Tibial artery (tissue), 4 donors: ENCODE measurements at regions not wholly inside any gene's neighbourhood (a gene's known extent, or its start where the extent isn't known, plus 50 kb on each side); places are given as distances from the start of the nearest gene placed in this dataset.

Source experiments
- DNase-seq, 2 donors: peaks; one replicate each; pipeline ENCODE4 v3.0.0-alpha.2; 2019
- H3K27ac ChIP-seq, 2 donors: fragments of 200-600 bp; sonication (generic) in 1 of 2; 1 replicate in 1 of 2; 2 replicates in 1 of 2; pipeline ENCODE4 v1.5.1; 2018 to 2019; ENCODE audit warnings: mild to moderate bottlenecking in 1 of 2
- H3K27me3 ChIP-seq, 2 donors: fragments of 200-600 bp; sonication (generic) in 1 of 2; one replicate each; pipeline versions ENCODE4 v1.5.1 to v1.6.0; 2016 to 2019
- H3K36me3 ChIP-seq, 3 donors: fragments of 200-600 bp; sonication (generic) in 2 of 3; one replicate each; pipeline ENCODE4 v1.5.1; 2016 to 2019; ENCODE audit warnings: mild to moderate bottlenecking in 2 of 3
- H3K4me1 ChIP-seq, 4 donors: fragments of 200-600 bp; sonication (generic) in 2 of 4; 1 replicate in 3 of 4; 2 replicates in 1 of 4; pipeline ENCODE4 v1.5.1; 2016 to 2019
- H3K4me3 ChIP-seq, 2 donors: fragments of 200-600 bp; sonication (generic) in 1 of 2; 1 replicate in 1 of 2; 2 replicates in 1 of 2; pipeline ENCODE4 v1.5.1; 2018 to 2019; ENCODE audit warnings: mild to moderate bottlenecking in 2 of 2
- H3K9me3 ChIP-seq, 3 donors: fragments of 200-600 bp; sonication (generic) in 1 of 3; one replicate each; pipeline ENCODE4 v1.5.1; 2016 to 2019
- intact Hi-C: fragments of 100-400 bp; cut with DNase I; formaldehyde crosslinking; loops from one replicate; pipeline ENCODE4 v1.15.0; 2023; ENCODE audit warnings: low total_unique reads
- TF ChIP-seq, protein P1 (sequence below), 2 experiments: fragments of 200-600 bp in 1 of 2; fragments of 450-650 bp in 1 of 2; IDR thresholded peaks; one replicate each; pipeline ENCODE4 v1.5.1; 2017 to 2019; ENCODE audit warnings: antibody characterized with exemption in 2 of 2, mild to moderate bottlenecking in 1 of 2, moderate library complexity in 1 of 2

DNA sequence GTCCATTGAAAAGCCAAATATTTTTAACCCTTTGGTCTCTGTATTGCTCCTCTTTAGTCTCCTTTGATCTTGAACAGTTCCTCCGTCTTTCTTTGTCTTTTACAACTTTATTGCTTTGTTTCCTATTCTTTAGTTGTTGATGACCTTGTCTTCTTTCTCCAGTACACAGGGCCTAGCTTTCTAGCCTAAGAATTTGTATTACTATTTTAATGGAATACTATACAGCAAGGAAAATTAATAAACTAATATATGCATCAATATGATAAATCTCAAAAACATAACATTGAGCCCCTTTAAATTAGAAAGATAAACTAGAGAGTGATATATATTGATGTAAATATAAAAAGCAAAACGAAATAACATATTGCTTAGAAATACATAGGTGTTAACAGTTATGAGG is 88.7 kb downstream of the NR1D2 start:
- TF ChIP-seq, protein P1, sequence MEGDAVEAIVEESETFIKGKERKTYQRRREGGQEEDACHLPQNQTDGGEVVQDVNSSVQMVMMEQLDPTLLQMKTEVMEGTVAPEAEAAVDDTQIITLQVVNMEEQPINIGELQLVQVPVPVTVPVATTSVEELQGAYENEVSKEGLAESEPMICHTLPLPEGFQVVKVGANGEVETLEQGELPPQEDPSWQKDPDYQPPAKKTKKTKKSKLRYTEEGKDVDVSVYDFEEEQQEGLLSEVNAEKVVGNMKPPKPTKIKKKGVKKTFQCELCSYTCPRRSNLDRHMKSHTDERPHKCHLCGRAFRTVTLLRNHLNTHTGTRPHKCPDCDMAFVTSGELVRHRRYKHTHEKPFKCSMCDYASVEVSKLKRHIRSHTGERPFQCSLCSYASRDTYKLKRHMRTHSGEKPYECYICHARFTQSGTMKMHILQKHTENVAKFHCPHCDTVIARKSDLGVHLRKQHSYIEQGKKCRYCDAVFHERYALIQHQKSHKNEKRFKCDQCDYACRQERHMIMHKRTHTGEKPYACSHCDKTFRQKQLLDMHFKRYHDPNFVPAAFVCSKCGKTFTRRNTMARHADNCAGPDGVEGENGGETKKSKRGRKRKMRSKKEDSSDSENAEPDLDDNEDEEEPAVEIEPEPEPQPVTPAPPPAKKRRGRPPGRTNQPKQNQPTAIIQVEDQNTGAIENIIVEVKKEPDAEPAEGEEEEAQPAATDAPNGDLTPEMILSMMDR (IDR thresholded peaks at IDR 0.05), result no peak
- H3K4me3 ChIP-seq, result no peak overlapping the region
- no peaks in the 10 kb centered on the region for H3K9me3 ChIP-seq
- no peaks in the 10 kb centered on the region for H3K27me3 ChIP-seq
- DNase-seq, result no peak
- no peaks in the 10 kb centered on the region for H3K36me3 ChIP-seq
- intact Hi-C loops, result no loop called here
- no peak overlapping the region for H3K27ac ChIP-seq
- no peaks in the 10 kb centered on the region for H3K4me1 ChIP-seq

- Histone ChIP-seq H3K27ac (no peak overlapping the region), H3K4me3 (no peak overlapping the region), H3K4me1 (peaks cover 0 to 4% (median 0%) of the 10 kb centered on the region in 4 donors), H3K36me3 (no peaks in the 10 kb centered on the region), H3K9me3 (no peaks in the 10 kb centered on the region), H3K27me3 (no peaks in the 10 kb centered on the region)
- TF ChIP-seq, protein P1 (IDR thresholded peaks at IDR 0.05), result no peak
- no peak for DNase-seq
- intact Hi-C loops, result no loop called here
Observed at GRCh38 chr3:24034464-24034863, 89.4 kb downstream of the NR1D2 start.

DNA sequence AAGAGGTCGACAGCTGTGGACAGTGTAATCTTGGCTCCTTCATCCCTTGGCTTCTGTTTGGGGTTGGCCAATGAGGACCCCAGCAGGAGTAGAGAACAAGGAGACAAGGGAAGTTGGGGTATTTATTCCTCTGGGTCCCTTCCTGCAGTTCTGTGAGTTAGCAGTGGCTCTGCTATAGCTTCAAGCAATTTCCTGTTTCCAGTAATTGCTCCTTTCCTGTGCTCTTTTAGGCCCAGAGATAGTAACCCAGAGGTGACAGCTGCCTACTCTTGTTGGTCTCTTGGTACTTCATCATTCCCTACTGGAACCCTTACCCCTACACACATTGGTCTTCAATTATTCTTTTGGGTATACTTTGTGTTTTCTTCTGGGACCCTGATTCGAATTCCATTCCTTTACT is 92.9 kb downstream of the NR1D2 start:
- H3K36me3 ChIP-seq, result no peaks in the 10 kb centered on the region
- no peak overlapping the region for H3K27ac ChIP-seq
- no peaks in the 10 kb centered on the region for H3K9me3 ChIP-seq
- no peak for DNase-seq
- intact Hi-C loops, result no loop called here
- TF ChIP-seq, protein P1 (IDR thresholded peaks at IDR 0.05), result no peak
- H3K4me1 ChIP-seq, result peaks cover 0 to 28% (median 9%) of the 10 kb centered on the region in 4 donors
- H3K27me3 ChIP-seq, result no peaks in the 10 kb centered on the region
- H3K4me3 ChIP-seq, result no peak overlapping the region

DNA sequence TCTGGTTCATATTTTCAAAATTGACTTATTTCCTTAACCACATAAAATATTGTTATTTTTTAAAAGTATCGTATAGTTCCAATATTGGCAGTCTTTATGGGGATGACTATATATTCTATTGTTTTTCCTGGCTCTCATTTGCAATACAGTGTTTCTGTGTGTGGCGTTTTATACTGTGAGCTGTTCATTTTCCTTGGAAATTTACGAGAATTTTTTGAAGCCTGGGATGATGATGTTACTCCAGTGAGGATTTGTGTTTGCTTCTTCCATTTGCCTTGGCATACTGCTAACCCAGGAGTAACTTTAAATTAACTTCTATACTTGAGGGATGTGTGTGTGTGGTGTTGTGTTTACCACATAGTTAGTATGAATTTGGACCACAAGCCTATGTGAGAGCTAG is 95.2 kb downstream of the NR1D2 start:
- H3K9me3 ChIP-seq, result no peaks in the 10 kb centered on the region
- intact Hi-C loops, result no loop called here

GRCh38 chr3:24042174-24043059 is 97.3 kb downstream of the NR1D2 start:
- Histone ChIP-seq H3K4me1 (peaks cover 0 to 62% (median 21%) of the 10 kb centered on the region in 4 donors), H3K27ac (peak overlapping the region; percentile 87 to 90), H3K36me3 (no peaks in the 10 kb centered on the region), H3K9me3 (no peaks in the 10 kb centered on the region), H3K4me3 (peak overlapping the region; percentile 10 to 38), H3K27me3 (no peaks in the 10 kb centered on the region)
- intact Hi-C loops, result no loop called here
- TF ChIP-seq, protein P1 (IDR thresholded peaks at IDR 0.05), result no peak
- no peak for DNase-seq

More for the DNA sequence above, 95.2 kb downstream of the NR1D2 start:
- Histone ChIP-seq H3K4me3 (no peak overlapping the region), H3K36me3 (no peaks in the 10 kb centered on the region), H3K27ac (peak overlapping the region; percentile 15 to 28), H3K4me1 (peaks cover 0 to 51% (median 18%) of the 10 kb centered on the region in 4 donors), H3K27me3 (no peaks in the 10 kb centered on the region)
- DNase-seq, result no peak
- TF ChIP-seq, protein P1 (IDR thresholded peaks at IDR 0.05), result no peak
